AG09319 (cell line): ENCODE measurements at regions not wholly inside any gene's neighbourhood (a gene's known extent, or its start where the extent isn't known, plus 50 kb on each side); places are given as distances from the start of the nearest gene placed in this dataset.
"Not testable (repeated sequence)": the region's sequence is repeated elsewhere in the genome, so short reads cannot be mapped to it uniquely, and the experiment has no call there.

Experiments
- DNase-seq: peaks from one replicate; pipeline ENCODE4 v3.0.0-alpha.2; 2010; ENCODE audit warnings: low read depth; ENCODE audit errors: extremely low read depth
- TF ChIP-seq, protein P1 (sequence below): IDR thresholded peaks from 2 replicates; pipeline ENCODE4 v1.5.1; 2011; ENCODE audit warnings: low read depth, mild to moderate bottlenecking, inconsistent platforms, low read length, moderate library complexity

DNA sequence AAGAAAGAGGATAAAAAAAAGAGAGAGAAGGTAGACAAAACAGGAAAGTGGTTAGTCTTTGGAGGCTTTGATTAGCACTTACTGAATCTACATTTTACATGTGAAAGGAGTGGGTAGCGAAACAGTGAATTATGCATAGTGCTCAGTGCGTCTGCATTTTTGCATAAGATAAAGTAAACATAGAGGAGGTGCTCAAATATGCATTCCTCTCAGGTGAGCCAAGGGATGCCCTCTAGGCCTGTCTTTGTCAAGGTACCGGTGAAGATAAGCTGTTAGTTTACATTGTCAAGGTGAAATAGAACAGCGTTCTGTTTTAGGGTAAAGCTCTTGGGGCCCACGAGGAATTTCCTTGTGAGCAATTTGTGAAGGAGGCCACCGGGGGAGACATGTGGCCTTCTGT lies 260.6 kb downstream of the TRIML1 start:
- TF ChIP-seq, protein P1, sequence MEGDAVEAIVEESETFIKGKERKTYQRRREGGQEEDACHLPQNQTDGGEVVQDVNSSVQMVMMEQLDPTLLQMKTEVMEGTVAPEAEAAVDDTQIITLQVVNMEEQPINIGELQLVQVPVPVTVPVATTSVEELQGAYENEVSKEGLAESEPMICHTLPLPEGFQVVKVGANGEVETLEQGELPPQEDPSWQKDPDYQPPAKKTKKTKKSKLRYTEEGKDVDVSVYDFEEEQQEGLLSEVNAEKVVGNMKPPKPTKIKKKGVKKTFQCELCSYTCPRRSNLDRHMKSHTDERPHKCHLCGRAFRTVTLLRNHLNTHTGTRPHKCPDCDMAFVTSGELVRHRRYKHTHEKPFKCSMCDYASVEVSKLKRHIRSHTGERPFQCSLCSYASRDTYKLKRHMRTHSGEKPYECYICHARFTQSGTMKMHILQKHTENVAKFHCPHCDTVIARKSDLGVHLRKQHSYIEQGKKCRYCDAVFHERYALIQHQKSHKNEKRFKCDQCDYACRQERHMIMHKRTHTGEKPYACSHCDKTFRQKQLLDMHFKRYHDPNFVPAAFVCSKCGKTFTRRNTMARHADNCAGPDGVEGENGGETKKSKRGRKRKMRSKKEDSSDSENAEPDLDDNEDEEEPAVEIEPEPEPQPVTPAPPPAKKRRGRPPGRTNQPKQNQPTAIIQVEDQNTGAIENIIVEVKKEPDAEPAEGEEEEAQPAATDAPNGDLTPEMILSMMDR, result no peak
- no peak for DNase-seq

DNA sequence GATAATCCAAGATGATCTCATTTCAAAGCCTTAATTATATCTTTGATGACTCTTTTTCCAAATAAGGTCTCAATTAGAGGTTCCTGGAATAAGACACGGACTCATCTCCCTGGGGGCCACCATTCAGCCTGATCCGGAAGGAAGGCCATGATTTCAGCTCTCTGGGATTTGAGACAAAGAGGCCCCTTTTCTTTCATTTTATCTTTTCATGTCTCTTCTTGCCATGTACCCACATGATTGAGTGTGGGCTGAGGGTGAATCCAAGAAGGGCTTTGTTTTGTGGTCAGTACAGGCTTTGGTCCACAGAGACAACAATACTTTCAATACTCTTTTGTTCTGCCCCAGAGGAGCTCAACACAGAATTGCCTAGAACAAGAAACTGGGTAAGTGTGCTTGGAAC lies 261.2 kb downstream of the TRIML1 start:
- TF ChIP-seq, protein P1, result no peak
- DNase-seq, result no peak

DNA sequence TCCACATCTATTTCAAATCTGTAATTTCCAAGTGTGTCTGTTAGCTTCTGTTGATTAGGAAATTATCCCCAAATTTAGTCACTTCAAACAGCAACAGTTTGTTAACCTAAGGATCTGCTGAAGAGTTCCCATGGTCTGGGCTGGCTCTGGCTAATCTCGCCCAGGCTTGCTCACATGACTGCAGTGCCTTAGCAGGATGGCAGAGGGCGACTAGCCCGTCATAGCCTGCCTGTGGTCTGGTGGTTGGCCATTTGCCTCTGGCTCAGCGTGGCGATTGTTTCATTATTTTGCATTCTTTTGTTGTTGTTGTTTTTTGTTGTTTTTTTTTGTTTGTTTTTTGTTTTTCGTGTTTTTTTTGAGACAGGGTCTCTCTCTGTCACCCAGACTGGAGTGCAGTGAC lies 264.0 kb downstream of the TRIML1 start:
- no peak for DNase-seq
- TF ChIP-seq, protein P1, result no peak

DNA sequence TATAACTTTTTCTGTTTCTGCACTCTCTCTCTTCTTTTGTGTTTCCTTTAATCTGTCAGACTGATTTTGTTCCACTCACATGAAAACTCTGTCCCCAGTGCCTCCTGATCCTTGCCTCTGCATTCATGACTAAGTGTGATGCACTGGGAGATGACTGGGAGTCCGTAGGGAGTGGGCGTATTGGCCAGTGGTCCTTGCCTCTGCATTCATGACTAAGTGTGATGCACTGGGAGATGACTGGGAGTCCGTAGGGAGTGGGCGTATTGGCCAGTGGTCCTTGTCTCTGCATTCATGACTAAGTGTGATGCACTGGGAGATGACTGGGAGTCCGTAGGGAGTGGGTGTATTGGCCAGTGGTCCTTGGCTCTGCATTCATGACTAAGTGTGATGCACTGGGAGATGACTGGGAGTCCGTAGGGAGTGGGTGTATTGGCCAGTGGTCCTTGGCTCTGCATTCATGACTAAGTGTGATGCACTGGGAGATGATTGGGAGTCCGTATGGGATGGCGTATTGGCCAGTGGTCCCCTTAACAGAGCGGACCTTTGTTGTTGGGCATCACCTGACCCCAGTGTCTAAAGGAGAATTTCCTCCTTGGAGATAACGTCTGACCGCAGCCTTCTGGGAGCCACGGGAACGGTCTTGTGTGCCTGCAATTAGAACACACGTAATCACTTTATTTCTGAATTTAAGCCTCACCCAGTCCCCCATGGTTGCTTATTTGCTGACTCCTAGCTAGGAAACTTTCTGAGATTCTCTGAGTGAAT lies 266.0 kb downstream of the TRIML1 start:
- DNase-seq, result not testable (repeated sequence)

DNA sequence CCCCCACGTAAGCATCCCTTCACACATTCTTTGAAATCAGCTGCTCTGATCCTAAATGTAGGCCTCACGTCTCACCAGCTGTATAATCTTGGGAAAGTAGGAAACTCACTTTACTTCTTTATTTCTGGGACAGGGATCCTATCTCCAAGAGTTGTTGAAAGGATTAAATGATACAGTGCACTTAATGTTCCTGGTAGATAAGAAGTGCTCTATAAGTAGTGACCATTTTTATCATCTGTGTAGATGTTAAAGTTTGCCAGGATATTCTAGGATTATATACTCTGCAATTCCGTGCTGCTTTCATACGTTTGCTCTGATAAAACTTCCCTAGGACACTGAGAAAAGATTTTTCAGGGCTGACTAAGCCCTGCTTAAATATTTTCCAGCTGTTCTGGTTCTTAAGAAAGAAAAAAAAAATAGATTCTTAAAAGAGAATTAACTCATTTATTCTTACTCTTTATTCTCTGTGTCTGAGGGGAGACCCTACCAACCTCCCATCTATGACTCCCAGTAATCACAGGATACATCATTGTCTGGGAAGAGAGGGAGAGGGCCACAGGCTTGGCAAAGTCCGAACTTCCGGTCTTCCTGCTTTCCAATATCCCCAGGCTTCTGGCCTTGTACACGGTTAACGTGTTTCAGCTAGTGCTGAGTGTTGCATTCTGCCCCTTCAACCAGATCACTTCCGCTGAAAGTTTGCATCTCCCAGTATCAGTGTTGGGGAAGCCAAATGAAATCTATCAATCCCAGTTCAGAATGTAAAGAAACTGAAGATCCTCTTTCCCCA lies 269.2 kb downstream of the TRIML1 start:
- DNase-seq, result peak; percentile 8
- TF ChIP-seq, protein P1, result no peak

DNA sequence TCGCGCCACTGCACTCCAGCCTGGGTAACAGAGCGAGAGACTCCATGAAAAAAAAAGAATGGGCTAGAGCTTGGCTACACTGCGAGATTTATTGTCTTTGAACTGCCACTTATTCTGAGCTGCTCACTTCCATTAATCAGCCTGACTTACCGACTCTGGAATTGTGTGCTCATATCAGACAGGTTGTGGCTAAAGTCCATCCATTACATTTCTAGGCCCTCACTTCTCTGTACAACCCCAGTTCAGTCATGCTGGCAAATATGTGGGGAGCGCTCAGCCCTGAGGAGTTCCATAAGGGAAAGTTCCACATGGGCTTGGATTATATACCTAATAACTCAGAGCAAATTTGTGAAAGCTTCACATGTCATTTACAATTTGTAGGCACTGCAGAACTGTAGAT lies 270.6 kb downstream of the TRIML1 start:
- no peak for DNase-seq

DNA sequence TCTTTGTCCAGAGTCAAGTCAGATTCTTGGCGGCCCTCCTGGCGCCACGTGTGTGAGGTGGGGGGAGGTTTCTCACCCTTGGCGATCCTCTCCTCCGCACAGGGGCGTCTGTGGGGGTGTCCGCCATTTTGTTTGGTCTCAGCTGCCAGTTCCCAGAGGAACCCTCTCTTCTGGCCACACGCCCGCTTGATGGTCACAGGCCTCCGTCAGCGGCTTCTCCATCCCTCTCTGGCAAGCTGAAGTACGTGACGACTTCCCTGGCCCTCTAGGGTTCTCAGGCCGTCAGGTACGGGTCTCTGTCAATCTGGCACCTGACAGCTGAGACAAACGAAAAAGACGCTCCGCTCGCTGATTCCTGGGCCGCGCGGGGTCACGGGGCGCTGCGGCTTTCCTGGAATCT lies 272.6 kb downstream of the TRIML1 start:
- TF ChIP-seq, protein P1, result no peak
- DNase-seq, result no peak

More for the DNA sequence above, 270.6 kb downstream of the TRIML1 start:
- TF ChIP-seq, protein P1, result no peak
